SK-N-SH treated with all-trans-retinoic acid at 6 μM for 48 hours (cell line): ENCODE measurements at regions not wholly inside any gene's neighbourhood (a gene's known extent, or its start where the extent isn't known, plus 50 kb on each side); places are given as distances from the start of the nearest gene placed in this dataset.

Experiments
- TOX ChIP-seq: fragments of 250-450 bp; sonication (Bioruptor Pico); IDR thresholded peaks from 2 replicates; pipeline ENCODE4 v1.8.0; 2021; ENCODE audit warnings: mild to moderate bottlenecking, moderate library complexity, borderline replicate concordance
- TF ChIP-seq, protein P1 (sequence below): fragments of 250-450 bp; sonication (Bioruptor Pico); IDR thresholded peaks from 2 replicates; pipeline ENCODE4 v1.5.0; 2020; ENCODE audit warnings: mild to moderate bottlenecking, moderate library complexity

DNA sequence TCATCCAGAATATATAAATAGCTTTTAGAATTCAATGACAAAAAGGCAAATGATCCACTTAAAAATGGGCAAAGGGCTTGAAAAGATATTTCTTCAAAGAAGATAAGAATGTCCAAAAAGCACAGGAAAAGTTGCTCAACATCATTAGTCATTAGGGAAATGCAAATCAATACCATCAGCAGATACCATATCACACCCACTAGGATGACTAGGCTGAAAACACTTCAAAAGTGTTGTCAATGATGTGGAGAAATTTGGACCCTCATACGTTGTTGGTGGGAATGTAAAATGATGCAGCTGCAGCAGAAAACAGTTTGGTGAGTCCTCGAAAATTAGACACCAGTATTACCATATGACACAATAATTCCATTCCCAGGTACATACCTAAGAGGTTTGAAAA is 303.6 kb upstream of the SLC35B3 start:
- TF ChIP-seq, protein P1, sequence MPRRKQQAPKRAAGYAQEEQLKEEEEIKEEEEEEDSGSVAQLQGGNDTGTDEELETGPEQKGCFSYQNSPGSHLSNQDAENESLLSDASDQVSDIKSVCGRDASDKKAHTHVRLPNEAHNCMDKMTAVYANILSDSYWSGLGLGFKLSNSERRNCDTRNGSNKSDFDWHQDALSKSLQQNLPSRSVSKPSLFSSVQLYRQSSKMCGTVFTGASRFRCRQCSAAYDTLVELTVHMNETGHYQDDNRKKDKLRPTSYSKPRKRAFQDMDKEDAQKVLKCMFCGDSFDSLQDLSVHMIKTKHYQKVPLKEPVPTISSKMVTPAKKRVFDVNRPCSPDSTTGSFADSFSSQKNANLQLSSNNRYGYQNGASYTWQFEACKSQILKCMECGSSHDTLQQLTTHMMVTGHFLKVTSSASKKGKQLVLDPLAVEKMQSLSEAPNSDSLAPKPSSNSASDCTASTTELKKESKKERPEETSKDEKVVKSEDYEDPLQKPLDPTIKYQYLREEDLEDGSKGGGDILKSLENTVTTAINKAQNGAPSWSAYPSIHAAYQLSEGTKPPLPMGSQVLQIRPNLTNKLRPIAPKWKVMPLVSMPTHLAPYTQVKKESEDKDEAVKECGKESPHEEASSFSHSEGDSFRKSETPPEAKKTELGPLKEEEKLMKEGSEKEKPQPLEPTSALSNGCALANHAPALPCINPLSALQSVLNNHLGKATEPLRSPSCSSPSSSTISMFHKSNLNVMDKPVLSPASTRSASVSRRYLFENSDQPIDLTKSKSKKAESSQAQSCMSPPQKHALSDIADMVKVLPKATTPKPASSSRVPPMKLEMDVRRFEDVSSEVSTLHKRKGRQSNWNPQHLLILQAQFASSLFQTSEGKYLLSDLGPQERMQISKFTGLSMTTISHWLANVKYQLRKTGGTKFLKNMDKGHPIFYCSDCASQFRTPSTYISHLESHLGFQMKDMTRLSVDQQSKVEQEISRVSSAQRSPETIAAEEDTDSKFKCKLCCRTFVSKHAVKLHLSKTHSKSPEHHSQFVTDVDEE (CRISPR knock-in tag) = no peak
- TF ChIP-seq TOX = no peak
